IMR-90 (cell line): ENCODE measurements at regions not wholly inside any gene's neighbourhood (a gene's known extent, or its start where the extent isn't known, plus 50 kb on each side); places are given as distances from the start of the nearest gene placed in this dataset.

Experiments
- BHLHE40 ChIP-seq: fragments of 150-350 bp; IDR thresholded peaks from 2 replicates; pipeline ENCODE4 v1.6.1; 2016; ENCODE audit warnings: mild to moderate bottlenecking, low read depth, low read length
- CEBPB ChIP-seq: IDR thresholded peaks from 2 replicates; pipeline ENCODE4 v1.6.1; 2012; ENCODE audit warnings: low read depth, low read length, improper control_type of control experiment
- CHD1 ChIP-seq: IDR thresholded peaks from 2 replicates; pipeline ENCODE4 v1.6.1; 2012; ENCODE audit warnings: low read depth, low read length, improper control_type of control experiment
- CTCF ChIP-seq: conservative IDR thresholded peaks from 2 replicates; pipeline ENCODE4 v1.5.1; 2012; ENCODE audit warnings: mild to moderate bottlenecking, low read depth, low read length, improper control_type of control experiment
- ELK1 ChIP-seq: fragments of 150-350 bp; IDR thresholded peaks from 2 replicates; pipeline ENCODE4 v1.6.1; 2016; ENCODE audit warnings: low read depth, mild to moderate bottlenecking, low read length, moderate library complexity, borderline replicate concordance
- MAFK ChIP-seq: IDR thresholded peaks from 2 replicates; pipeline ENCODE4 v1.6.1; 2012; ENCODE audit warnings: low read depth, low read length, improper control_type of control experiment
- MXI1 ChIP-seq: IDR thresholded peaks from 2 replicates; pipeline ENCODE4 v1.6.1; 2012; ENCODE audit warnings: low read depth, mild to moderate bottlenecking, low read length, moderate library complexity, borderline replicate concordance
- NFE2L2 ChIP-seq: fragments of 150-350 bp; IDR thresholded peaks from 2 replicates; pipeline ENCODE4 v1.6.1; 2016; ENCODE audit warnings: low read depth, mild to moderate bottlenecking, low read length
- POLR2A ChIP-seq: IDR thresholded peaks from 2 replicates; pipeline ENCODE4 v1.6.1; 2012; ENCODE audit warnings: mild to moderate bottlenecking, low read depth, low read length
- RAD21 ChIP-seq: IDR thresholded peaks from 2 replicates; pipeline ENCODE4 v1.6.1; 2012; ENCODE audit warnings: low read length, improper control_type of control experiment
- RCOR1 ChIP-seq: IDR thresholded peaks from 2 replicates; pipeline ENCODE4 v1.6.1; 2012; ENCODE audit warnings: mild to moderate bottlenecking, low read length, improper control_type of control experiment; ENCODE audit not compliant: insufficient replicate concordance
- RFX5 ChIP-seq: IDR thresholded peaks from 2 replicates; pipeline ENCODE4 v1.8.0; 2012; ENCODE audit warnings: low read depth, mild to moderate bottlenecking, low read length, moderate library complexity
- SMC3 ChIP-seq: fragments of 150-350 bp; IDR thresholded peaks from 2 replicates; pipeline ENCODE4 v1.6.1; 2016; ENCODE audit warnings: low read depth, mild to moderate bottlenecking, antibody characterized with exemption, low read length, moderate library complexity
- USF2 ChIP-seq: fragments of 150-350 bp; IDR thresholded peaks from 2 replicates; pipeline ENCODE4 v1.6.1; 2017; ENCODE audit warnings: mild to moderate bottlenecking, antibody characterized with exemption, low read length, low read depth

- TF ChIP-seq POLR2A, result no peak
- TF ChIP-seq CTCF, result no peak
- no peak for TF ChIP-seq RCOR1
- no peak for TF ChIP-seq ELK1
- TF ChIP-seq CEBPB, result no peak
- TF ChIP-seq SMC3, result no peak
- no peak for TF ChIP-seq USF2
- TF ChIP-seq RAD21, result no peak
- no peak for TF ChIP-seq RFX5
- TF ChIP-seq BHLHE40, result no peak
- no peak for TF ChIP-seq MXI1
- no peak for TF ChIP-seq CHD1
- TF ChIP-seq NFE2L2, result no peak
- no peak for TF ChIP-seq MAFK
These were observed 600.6 kb upstream of the SALL3 start for GRCh38 chr18:78378983-78379382.
